ENCODE measurements at regions not wholly inside any gene's neighbourhood (a gene's known extent, or its start where the extent isn't known, plus 50 kb on each side); places are given as distances from the start of the nearest gene placed in this dataset.
"Not testable (repeated sequence)": the region's sequence is repeated elsewhere in the genome, so short reads cannot be mapped to it uniquely, and the experiment has no call there.

- TF ChIP-seq, protein P1, sequence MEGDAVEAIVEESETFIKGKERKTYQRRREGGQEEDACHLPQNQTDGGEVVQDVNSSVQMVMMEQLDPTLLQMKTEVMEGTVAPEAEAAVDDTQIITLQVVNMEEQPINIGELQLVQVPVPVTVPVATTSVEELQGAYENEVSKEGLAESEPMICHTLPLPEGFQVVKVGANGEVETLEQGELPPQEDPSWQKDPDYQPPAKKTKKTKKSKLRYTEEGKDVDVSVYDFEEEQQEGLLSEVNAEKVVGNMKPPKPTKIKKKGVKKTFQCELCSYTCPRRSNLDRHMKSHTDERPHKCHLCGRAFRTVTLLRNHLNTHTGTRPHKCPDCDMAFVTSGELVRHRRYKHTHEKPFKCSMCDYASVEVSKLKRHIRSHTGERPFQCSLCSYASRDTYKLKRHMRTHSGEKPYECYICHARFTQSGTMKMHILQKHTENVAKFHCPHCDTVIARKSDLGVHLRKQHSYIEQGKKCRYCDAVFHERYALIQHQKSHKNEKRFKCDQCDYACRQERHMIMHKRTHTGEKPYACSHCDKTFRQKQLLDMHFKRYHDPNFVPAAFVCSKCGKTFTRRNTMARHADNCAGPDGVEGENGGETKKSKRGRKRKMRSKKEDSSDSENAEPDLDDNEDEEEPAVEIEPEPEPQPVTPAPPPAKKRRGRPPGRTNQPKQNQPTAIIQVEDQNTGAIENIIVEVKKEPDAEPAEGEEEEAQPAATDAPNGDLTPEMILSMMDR (IDR thresholded peaks at IDR 0.05), result not testable (repeated sequence)
- not testable (repeated sequence) for TF ChIP-seq POLR2A (IDR thresholded peaks at IDR 0.05)
These were observed 761.4 kb downstream of the ZNF385D start for GRCh38 chr3:20989653-20990052.

Data from thyroid gland (tissue), 4 donors.